OCI-M1 (cell line): ENCODE measurements at regions not wholly inside any gene's neighbourhood (a gene's known extent, or its start where the extent isn't known, plus 50 kb on each side); places are given as distances from the start of the nearest gene placed in this dataset.
"Not testable (repeated sequence)": the region's sequence is repeated elsewhere in the genome, so short reads cannot be mapped to it uniquely, and the experiment has no call there.

Experiments used
- DNase-seq: peaks from one replicate; lab custom pipeline; 2025; lab: John Stamatoyannopoulos, UW

GRCh38 chr9:12272471-12273120 is 420.6 kb upstream of the TYRP1 start:
- DNase-seq = no peak

GRCh38 chr9:12274577-12274976 is 418.6 kb upstream of the TYRP1 start:
- no peak for DNase-seq

GRCh38 chr9:12276505-12276904 is 416.7 kb upstream of the TYRP1 start:
- DNase-seq = no peak

GRCh38 chr9:12289711-12290110 is 403.5 kb upstream of the TYRP1 start:
- no peak for DNase-seq

GRCh38 chr9:12290166-12290869 is 402.9 kb upstream of the TYRP1 start:
- no peak for DNase-seq

- DNase-seq = no peak
These were observed 388.0 kb upstream of the TYRP1 start for GRCh38 chr9:12305211-12305610.

- DNase-seq = no peak
These were observed 378.6 kb upstream of the TYRP1 start for GRCh38 chr9:12314589-12314988.

- peak; percentile 75 for DNase-seq
These were observed 374.2 kb upstream of the TYRP1 start for GRCh38 chr9:12318732-12319685.

- DNase-seq = no peak
These were observed 363.6 kb upstream of the TYRP1 start for GRCh38 chr9:12329623-12329985.

- DNase-seq = not testable (repeated sequence)
These were observed 359.2 kb upstream of the TYRP1 start for GRCh38 chr9:12333966-12334365.

- no peak for DNase-seq
These were observed 342.4 kb upstream of the TYRP1 start for GRCh38 chr9:12350775-12351174.

- no peak for DNase-seq
These were observed 341.7 kb upstream of the TYRP1 start for GRCh38 chr9:12351293-12352044.

- DNase-seq = no peak
These were observed 341.2 kb upstream of the TYRP1 start for GRCh38 chr9:12352045-12352315.

- DNase-seq = no peak
These were observed 329.7 kb upstream of the TYRP1 start for GRCh38 chr9:12363439-12363838.

GRCh38 chr9:12368569-12368968 is 324.6 kb upstream of the TYRP1 start:
- DNase-seq = peak; percentile 76

GRCh38 chr9:12391839-12392509 is 301.2 kb upstream of the TYRP1 start:
- DNase-seq = no peak

- peak; percentile 80 for DNase-seq
These were observed 299.1 kb upstream of the TYRP1 start for GRCh38 chr9:12394105-12394504.

GRCh38 chr9:12403721-12404120 is 289.5 kb upstream of the TYRP1 start:
- DNase-seq = no peak

GRCh38 chr9:12413986-12414385 is 279.2 kb upstream of the TYRP1 start:
- no peak for DNase-seq

- DNase-seq = no peak
These were observed 278.7 kb upstream of the TYRP1 start for GRCh38 chr9:12414514-12414913.

- DNase-seq = no peak
These were observed 277.8 kb upstream of the TYRP1 start for GRCh38 chr9:12415361-12415760.

- DNase-seq = no peak
These were observed 276.5 kb upstream of the TYRP1 start for GRCh38 chr9:12416716-12417115.
